ENCODE measurements at regions not wholly inside any gene's neighbourhood (a gene's known extent, or its start where the extent isn't known, plus 50 kb on each side); places are given as distances from the start of the nearest gene placed in this dataset.

DNA sequence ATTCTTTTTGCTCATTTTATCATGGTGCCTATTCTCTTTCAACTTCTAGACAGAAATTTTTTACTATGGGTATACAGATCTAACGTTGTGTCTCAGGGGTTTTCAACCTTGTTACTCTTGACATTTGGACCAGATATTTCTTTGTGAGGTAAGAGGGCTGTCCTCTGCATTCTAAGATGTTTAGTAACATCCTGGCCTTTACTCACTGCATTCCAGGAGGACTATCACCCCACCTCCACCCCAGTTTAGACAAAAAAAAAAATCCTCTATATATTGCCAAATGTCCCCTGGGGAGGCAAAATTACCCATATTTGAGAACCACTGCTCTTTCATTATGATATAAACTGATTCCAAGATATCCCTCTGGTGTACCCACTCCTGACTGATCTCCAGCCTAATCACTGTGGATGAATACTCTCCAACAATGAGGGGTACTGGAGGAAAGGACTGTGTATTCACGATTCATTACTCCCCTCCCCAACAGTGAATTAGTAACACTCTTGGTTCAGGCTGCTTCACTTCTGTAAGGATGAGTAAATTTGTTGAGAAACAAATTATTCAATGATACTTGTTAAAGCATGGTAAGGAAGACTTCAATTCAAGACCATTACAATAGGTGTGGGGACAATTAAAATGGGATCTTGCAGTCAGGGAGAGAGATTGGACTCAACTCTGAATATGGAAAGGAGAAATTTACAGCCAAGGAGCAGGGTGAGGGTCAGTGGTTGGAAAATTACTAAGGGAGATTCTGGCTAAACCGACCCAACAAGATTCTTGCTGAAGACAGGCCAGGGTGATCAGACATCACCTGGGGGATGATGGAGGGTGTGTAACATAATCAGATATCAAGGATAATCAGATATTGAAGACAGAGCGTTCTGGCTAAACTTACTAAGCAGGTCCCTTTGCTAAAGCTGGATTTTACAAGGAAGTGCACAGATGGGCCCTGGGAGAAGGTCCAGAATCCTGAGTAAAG, 123.8 kb upstream of the DAZL start:
- TF ChIP-seq, protein P1, sequence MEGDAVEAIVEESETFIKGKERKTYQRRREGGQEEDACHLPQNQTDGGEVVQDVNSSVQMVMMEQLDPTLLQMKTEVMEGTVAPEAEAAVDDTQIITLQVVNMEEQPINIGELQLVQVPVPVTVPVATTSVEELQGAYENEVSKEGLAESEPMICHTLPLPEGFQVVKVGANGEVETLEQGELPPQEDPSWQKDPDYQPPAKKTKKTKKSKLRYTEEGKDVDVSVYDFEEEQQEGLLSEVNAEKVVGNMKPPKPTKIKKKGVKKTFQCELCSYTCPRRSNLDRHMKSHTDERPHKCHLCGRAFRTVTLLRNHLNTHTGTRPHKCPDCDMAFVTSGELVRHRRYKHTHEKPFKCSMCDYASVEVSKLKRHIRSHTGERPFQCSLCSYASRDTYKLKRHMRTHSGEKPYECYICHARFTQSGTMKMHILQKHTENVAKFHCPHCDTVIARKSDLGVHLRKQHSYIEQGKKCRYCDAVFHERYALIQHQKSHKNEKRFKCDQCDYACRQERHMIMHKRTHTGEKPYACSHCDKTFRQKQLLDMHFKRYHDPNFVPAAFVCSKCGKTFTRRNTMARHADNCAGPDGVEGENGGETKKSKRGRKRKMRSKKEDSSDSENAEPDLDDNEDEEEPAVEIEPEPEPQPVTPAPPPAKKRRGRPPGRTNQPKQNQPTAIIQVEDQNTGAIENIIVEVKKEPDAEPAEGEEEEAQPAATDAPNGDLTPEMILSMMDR (IDR thresholded peaks at IDR 0.05) = no peak

DNA sequence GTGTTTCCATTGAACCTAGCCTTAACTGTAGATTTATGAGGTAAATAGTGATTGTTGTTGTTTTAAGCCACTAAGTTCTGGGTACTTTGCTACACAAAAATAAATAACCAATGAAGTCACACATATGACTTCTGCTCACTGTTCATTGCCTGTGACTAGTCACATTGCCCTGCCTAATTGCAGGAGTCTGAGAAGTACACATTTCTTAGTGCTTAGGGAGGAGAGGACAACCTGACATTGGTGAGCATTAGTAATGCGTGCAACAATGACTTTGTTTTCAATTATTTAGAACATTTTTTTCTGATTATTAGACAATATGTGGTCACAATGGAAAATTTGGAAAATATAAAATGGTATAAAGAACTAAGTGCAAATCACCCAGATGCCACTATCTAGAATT, 133.2 kb upstream of the DAZL start:
- TF ChIP-seq, protein P1 (IDR thresholded peaks at IDR 0.05) = no peak

DNA sequence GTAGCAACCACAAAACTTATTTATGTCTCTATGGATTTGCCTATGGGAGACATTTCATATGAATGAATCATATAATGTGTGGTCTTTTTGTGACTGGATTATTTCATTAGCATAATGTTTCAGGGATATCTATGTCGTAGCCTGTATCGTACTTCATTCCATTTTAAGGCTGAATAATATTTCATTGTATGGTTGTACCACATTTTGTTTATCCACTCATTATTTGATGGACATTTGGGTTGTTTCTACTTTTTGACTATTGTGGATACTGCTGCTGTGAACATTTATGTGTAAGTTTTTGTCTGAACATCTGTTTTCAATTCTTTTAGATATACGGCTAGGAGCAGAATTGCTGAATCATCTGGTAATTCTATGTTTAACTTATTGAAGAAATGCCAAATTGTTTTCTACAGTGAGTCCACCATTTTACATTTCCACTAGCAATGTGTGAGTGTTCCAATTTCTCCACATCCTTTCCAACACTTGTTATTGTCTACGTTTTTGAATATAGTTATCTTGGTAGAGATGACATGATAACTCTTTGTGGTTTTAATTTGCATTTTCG, 134.4 kb upstream of the DAZL start:
- TF ChIP-seq, protein P1 (IDR thresholded peaks at IDR 0.05) = no peak

DNA sequence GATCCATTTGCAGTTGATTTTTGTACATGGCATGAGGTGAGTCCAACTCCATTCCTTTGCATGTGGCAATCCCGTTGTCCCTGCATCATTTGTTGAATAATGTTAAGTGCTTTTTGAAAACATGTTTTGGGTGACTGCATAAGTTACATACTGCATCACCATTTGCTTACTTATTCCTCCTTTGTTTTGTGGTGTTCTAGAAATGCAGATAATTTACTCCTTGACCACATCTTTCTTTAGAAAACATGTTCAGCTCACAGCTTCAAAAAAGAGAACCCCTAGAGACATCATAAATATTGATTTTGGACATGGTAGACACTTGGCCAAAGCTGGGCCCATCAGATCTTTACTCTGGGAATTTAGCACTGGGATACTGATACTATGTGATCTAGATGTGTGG, 135.3 kb upstream of the DAZL start:
- TF ChIP-seq, protein P1 (IDR thresholded peaks at IDR 0.05) = no peak

DNA sequence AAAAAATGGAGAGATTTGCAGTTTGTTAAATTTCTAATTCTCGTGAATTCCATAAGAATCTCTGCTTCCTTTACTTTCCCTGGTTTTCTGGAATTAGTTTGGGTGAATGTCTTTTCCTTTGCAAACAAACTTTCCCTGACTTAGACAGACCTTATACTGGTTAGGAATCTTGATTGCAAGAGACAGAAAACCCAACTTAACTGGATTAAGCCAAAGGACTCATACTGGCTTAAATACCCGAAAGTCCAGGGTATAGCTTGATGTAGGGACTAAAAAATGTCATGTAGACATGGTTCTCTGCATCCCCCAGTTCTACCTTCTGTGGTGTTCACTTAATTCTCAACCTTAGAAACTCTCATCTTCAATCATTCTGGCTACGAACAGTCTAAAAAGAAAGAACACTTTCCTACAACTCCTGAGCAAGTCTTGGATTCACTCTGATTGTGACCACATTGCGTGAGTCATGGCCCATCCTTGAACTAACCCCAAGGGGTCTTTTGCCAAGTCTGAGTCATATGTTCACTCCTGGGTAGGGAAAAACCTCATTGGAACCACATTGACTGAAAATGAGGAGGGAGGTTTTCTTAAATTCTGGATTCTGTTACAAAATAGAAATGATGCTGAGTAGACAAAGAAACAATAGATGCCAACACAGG, 136.0 kb upstream of the DAZL start:
- TF ChIP-seq, protein P1 (IDR thresholded peaks at IDR 0.05) = no peak

DNA sequence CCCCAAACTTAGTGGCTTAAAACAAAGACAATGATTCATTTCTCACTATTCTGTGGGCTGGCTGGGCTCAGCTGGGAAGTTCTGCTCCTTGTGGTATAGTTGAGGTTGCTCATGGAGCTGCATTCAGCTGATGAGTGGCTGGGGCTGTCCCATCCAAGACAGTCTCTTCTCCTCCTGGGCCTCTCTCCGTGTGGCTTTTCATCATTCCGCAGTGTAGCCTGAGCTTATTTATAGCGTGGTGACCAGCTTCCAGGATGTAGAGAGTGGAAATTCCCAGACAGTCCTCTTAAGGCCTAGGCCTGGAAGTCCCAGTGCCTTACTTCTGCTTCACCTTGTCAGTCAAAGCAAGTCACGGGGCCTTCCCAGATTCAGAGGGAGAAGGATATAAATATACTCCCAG, 136.7 kb upstream of the DAZL start:
- TF ChIP-seq, protein P1 (IDR thresholded peaks at IDR 0.05) = no peak

DNA sequence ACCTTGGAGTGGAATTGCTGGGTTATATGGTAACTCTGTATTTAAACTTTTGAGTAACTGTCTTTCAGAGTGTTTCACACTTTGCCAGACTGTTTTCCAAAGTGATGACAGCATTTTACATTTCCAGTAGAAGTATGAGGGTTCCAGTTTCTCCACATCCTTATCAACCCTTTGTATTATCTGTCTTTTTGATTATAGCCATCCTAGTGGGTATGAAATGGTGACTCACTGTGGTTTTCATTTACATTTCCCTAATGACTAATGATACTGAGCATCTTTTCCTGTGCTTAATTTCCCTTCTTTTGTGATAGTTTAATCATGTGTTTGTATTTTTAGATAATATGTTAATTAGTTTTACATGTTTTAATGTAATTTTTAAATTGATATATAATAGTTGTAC, 138.1 kb upstream of the DAZL start:
- TF ChIP-seq, protein P1 (IDR thresholded peaks at IDR 0.05) = no peak

Measured in LNCAP (cell line).